ENCODE measurements at regions not wholly inside any gene's neighbourhood (a gene's known extent, or its start where the extent isn't known, plus 50 kb on each side); places are given as distances from the start of the nearest gene placed in this dataset.
A peak's percentile ranks its signal among the peaks of the same experiment; 100 is the strongest.

DNA sequence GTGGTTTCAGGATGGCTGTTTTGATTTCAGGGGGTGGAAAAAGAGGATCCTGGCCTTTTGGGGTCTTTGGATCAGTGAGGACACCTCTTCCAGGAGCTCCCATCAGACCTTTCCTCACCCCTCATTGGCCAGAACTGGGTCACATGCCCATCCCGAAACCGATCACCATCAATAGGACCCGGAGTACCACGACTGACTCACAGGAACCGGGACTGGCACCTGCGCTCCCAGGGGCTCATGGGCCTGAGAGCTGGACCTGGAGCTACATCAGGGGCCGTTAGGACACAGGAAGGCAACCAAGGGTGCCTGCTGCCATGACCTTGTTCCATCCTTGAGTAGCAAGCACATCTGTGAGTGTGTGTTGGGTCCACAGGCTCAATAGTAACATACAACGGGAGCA is 180.4 kb downstream of the BMP7 start:
- TF ChIP-seq, protein P1, sequence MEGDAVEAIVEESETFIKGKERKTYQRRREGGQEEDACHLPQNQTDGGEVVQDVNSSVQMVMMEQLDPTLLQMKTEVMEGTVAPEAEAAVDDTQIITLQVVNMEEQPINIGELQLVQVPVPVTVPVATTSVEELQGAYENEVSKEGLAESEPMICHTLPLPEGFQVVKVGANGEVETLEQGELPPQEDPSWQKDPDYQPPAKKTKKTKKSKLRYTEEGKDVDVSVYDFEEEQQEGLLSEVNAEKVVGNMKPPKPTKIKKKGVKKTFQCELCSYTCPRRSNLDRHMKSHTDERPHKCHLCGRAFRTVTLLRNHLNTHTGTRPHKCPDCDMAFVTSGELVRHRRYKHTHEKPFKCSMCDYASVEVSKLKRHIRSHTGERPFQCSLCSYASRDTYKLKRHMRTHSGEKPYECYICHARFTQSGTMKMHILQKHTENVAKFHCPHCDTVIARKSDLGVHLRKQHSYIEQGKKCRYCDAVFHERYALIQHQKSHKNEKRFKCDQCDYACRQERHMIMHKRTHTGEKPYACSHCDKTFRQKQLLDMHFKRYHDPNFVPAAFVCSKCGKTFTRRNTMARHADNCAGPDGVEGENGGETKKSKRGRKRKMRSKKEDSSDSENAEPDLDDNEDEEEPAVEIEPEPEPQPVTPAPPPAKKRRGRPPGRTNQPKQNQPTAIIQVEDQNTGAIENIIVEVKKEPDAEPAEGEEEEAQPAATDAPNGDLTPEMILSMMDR (conservative IDR thresholded peaks at IDR 0.05) = no peak
- Histone ChIP-seq H3K4me3 (ENCODE audit: low read length) (no peak overlapping the region), H3K36me3 (ENCODE audit: control insufficient read depth, insufficient read depth, low read length) (no peaks in the 10 kb centered on the region), H3K9me3 (ENCODE audit: control insufficient read depth, low read length) (no peaks in the 10 kb centered on the region), H3K9ac (ENCODE audit: extremely low read depth, low read length, poor library complexity, severe bottlenecking) (no peak overlapping the region), H3K27me3 (ENCODE audit: control insufficient read depth, insufficient read depth, low read length, poor library complexity, severe bottlenecking) (peaks cover 7% of the 10 kb centered on the region), H3K27ac (ENCODE audit: low read depth, low read length) (no peak overlapping the region), H3K4me1 (ENCODE audit: control insufficient read depth, insufficient read depth, low read length) (no peaks in the 10 kb centered on the region)
- Mint-ChIP-seq H3K27ac (no peak overlapping the region), H3K27me3 (ENCODE audit: insufficient read depth) (peaks cover 24% of the 10 kb centered on the region), H3K4me1 (no peaks in the 10 kb centered on the region), H3K36me3 (ENCODE audit: low read depth) (no peaks in the 10 kb centered on the region), H3K4me3 (no peak overlapping the region), H3K9me3 (no peaks in the 10 kb centered on the region)
- DNase-seq = no peak
- WGBS, 2 experiments (ENCODE audit: insufficient coverage in 1 of 2, insufficient read length in 1 of 2) = 90 to 95% methylated on average over 8 of the region's 8 CpGs

DNA sequence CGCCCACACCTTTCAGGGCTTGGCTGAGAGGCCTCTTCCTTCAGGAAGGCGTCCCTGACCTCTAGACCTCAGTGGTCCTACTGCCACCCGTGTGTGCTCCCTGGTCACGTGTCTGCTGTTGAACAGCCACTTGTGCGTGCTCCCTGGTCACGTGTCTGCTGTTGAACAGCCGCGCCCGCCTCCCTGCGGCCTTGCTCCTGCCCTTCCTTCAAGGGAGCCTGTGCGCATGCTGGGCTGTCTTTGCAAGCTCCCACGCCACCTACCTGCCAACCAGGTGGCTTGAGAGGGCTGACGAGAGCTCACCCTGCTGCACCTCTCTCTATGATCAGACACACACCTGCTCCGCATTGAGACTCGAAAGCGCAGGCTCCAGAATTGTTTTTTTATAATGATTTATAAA is 179.3 kb downstream of the BMP7 start:
- Mint-ChIP-seq H3K9me3 (no peaks in the 10 kb centered on the region), H3K4me1 (peaks cover 2% of the 10 kb centered on the region), H3K36me3 (ENCODE audit: low read depth) (no peaks in the 10 kb centered on the region), H3K4me3 (no peak overlapping the region), H3K27me3 (ENCODE audit: insufficient read depth) (peaks cover 31% of the 10 kb centered on the region), H3K27ac (no peak overlapping the region)
- TF ChIP-seq, protein P1 (conservative IDR thresholded peaks at IDR 0.05) = peak; percentile 28
- WGBS, 2 experiments (ENCODE audit: insufficient coverage in 1 of 2, insufficient read length in 1 of 2) = 73 to 78% methylated on average over 9 to 14 of the region's 16 CpGs
- Histone ChIP-seq H3K4me3 (ENCODE audit: low read length) (no peak overlapping the region), H3K36me3 (ENCODE audit: control insufficient read depth, insufficient read depth, low read length) (no peaks in the 10 kb centered on the region), H3K9me3 (ENCODE audit: control insufficient read depth, low read length) (no peaks in the 10 kb centered on the region), H3K4me1 (ENCODE audit: control insufficient read depth, insufficient read depth, low read length) (no peaks in the 10 kb centered on the region), H3K27me3 (ENCODE audit: control insufficient read depth, insufficient read depth, low read length, poor library complexity, severe bottlenecking) (peaks cover 16% of the 10 kb centered on the region), H3K27ac (ENCODE audit: low read depth, low read length) (no peak overlapping the region), H3K9ac (ENCODE audit: extremely low read depth, low read length, poor library complexity, severe bottlenecking) (no peak overlapping the region)
- no peak for DNase-seq

DNA sequence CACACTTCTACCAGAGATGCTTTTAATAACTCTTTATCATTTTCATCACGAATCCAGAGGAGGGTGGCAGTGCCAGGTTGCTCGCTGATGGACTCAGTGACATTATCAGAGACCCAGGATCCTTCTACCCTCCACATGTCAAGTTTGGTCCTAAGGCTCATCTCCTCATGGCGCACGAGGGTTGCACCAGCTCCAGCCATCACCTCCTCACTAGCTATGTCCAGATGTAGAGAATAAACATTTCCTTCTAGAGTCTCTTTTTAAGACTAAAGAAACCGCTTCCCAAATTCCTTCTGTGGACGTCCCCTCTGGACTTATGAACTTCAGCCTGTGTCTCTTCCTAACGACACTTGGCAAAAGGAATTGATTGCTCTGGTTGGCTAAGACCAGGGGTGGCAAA is 178.7 kb downstream of the BMP7 start:
- H3K9me3 ChIP-seq (ENCODE audit: control insufficient read depth, low read length) = no peaks in the 10 kb centered on the region
- no peaks in the 10 kb centered on the region for H3K36me3 ChIP-seq (ENCODE audit: control insufficient read depth, insufficient read depth, low read length)
- no peak for DNase-seq
- WGBS, 2 experiments (ENCODE audit: insufficient coverage in 1 of 2, insufficient read length in 1 of 2) = 91 to 96% methylated on average over 6 to 7 of the region's 7 CpGs
- H3K27me3 ChIP-seq (ENCODE audit: control insufficient read depth, insufficient read depth, low read length, poor library complexity, severe bottlenecking) = peaks cover 16% of the 10 kb centered on the region
- no peak overlapping the region for H3K4me3 ChIP-seq (ENCODE audit: low read length)
- TF ChIP-seq, protein P1 (conservative IDR thresholded peaks at IDR 0.05) = no peak
- Mint-ChIP-seq H3K4me1 (peaks cover 5% of the 10 kb centered on the region), H3K9me3 (no peaks in the 10 kb centered on the region), H3K27me3 (ENCODE audit: insufficient read depth) (peaks cover 37% of the 10 kb centered on the region), H3K4me3 (no peak overlapping the region), H3K36me3 (ENCODE audit: low read depth) (no peaks in the 10 kb centered on the region), H3K27ac (no peak overlapping the region)
- no peak overlapping the region for H3K9ac ChIP-seq (ENCODE audit: extremely low read depth, low read length, poor library complexity, severe bottlenecking)
- no peak overlapping the region for H3K27ac ChIP-seq (ENCODE audit: low read depth, low read length)
- H3K4me1 ChIP-seq (ENCODE audit: control insufficient read depth, insufficient read depth, low read length) = no peaks in the 10 kb centered on the region

Measured in endodermal cell (in vitro differentiated cells).